Thyroid gland (tissue), 4 donors: ENCODE measurements at regions not wholly inside any gene's neighbourhood (a gene's known extent, or its start where the extent isn't known, plus 50 kb on each side); places are given as distances from the start of the nearest gene placed in this dataset.

Experiments used
- POLR2A ChIP-seq, 2 donors: fragments of 450-650 bp; IDR thresholded peaks; one replicate each; pipeline ENCODE4 v1.6.1; 2017; ENCODE audit warnings: antibody characterized with exemption in 2 of 2, mild to moderate bottlenecking in 2 of 2, moderate library complexity in 1 of 2
- TF ChIP-seq, protein P1 (sequence below), 6 experiments: fragments of 200-600 bp in 3 of 6; fragments of 450-650 bp in 3 of 6; sonication (generic) in 3 of 6; IDR thresholded peaks; one replicate each; pipeline ENCODE4 v1.5.1; 2016 to 2019; ENCODE audit warnings: antibody characterized with exemption in 6 of 6, mild to moderate bottlenecking in 2 of 6, inconsistent platforms in 1 of 6, moderate library complexity in 1 of 6

- TF ChIP-seq, protein P1, sequence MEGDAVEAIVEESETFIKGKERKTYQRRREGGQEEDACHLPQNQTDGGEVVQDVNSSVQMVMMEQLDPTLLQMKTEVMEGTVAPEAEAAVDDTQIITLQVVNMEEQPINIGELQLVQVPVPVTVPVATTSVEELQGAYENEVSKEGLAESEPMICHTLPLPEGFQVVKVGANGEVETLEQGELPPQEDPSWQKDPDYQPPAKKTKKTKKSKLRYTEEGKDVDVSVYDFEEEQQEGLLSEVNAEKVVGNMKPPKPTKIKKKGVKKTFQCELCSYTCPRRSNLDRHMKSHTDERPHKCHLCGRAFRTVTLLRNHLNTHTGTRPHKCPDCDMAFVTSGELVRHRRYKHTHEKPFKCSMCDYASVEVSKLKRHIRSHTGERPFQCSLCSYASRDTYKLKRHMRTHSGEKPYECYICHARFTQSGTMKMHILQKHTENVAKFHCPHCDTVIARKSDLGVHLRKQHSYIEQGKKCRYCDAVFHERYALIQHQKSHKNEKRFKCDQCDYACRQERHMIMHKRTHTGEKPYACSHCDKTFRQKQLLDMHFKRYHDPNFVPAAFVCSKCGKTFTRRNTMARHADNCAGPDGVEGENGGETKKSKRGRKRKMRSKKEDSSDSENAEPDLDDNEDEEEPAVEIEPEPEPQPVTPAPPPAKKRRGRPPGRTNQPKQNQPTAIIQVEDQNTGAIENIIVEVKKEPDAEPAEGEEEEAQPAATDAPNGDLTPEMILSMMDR (IDR thresholded peaks at IDR 0.05), result no peak
- no peak for TF ChIP-seq POLR2A (IDR thresholded peaks at IDR 0.05)
Measured at GRCh38 chr4:63693321-63693720, 715.9 kb downstream of the TECRL start.
